NOMO-1 treated with dmso at 0.1 percent for 144 hours (cell line): ENCODE measurements at regions not wholly inside any gene's neighbourhood (a gene's known extent, or its start where the extent isn't known, plus 50 kb on each side); places are given as distances from the start of the nearest gene placed in this dataset.
A peak's percentile ranks its signal among the peaks of the same experiment; 100 is the strongest.

Experiments used
- DNase-seq: peaks from one replicate; lab custom pipeline; 2025; ENCODE audit not compliant: unreplicated experiment; lab: John Stamatoyannopoulos, UW

GRCh38 chr11:80214413-80214812 lies 773.6 kb upstream of the TENM4 start:
- DNase-seq, result no peak

- no peak for DNase-seq
Measured at GRCh38 chr11:80211673-80212072, 770.8 kb upstream of the TENM4 start.

GRCh38 chr11:80204021-80204420 lies 763.2 kb upstream of the TENM4 start:
- no peak for DNase-seq

- DNase-seq, result no peak
Measured at GRCh38 chr11:80196932-80197554, 756.2 kb upstream of the TENM4 start.

- DNase-seq, result no peak
Measured at GRCh38 chr11:80196041-80196440, 755.2 kb upstream of the TENM4 start.

GRCh38 chr11:80194625-80195024 lies 753.8 kb upstream of the TENM4 start:
- DNase-seq, result no peak

- no peak for DNase-seq
Measured at GRCh38 chr11:80194016-80194415, 753.2 kb upstream of the TENM4 start.

GRCh38 chr11:80188076-80188627 lies 747.3 kb upstream of the TENM4 start:
- DNase-seq, result no peak

GRCh38 chr11:80186692-80187091 lies 745.9 kb upstream of the TENM4 start:
- DNase-seq, result no peak

GRCh38 chr11:80182901-80183300 lies 742.1 kb upstream of the TENM4 start:
- no peak for DNase-seq

- no peak for DNase-seq
Measured at GRCh38 chr11:80173371-80174136, 732.7 kb upstream of the TENM4 start.

- no peak for DNase-seq
Measured at GRCh38 chr11:80168796-80169195, 728.0 kb upstream of the TENM4 start.

GRCh38 chr11:80167766-80168165 lies 726.9 kb upstream of the TENM4 start:
- DNase-seq, result peak; percentile 76

GRCh38 chr11:80165744-80166143 lies 724.9 kb upstream of the TENM4 start:
- no peak for DNase-seq

- no peak for DNase-seq
Measured at GRCh38 chr11:80163441-80163840, 722.6 kb upstream of the TENM4 start.

GRCh38 chr11:80163011-80163410 lies 722.2 kb upstream of the TENM4 start:
- DNase-seq, result no peak

- DNase-seq, result no peak
Measured at GRCh38 chr11:80162387-80162786, 721.6 kb upstream of the TENM4 start.

- no peak for DNase-seq
Measured at GRCh38 chr11:80157447-80157846, 716.6 kb upstream of the TENM4 start.

GRCh38 chr11:80156062-80156461 lies 715.2 kb upstream of the TENM4 start:
- no peak for DNase-seq

- DNase-seq, result no peak
Measured at GRCh38 chr11:80155412-80156017, 714.7 kb upstream of the TENM4 start.

GRCh38 chr11:80146232-80146631 lies 705.4 kb upstream of the TENM4 start:
- DNase-seq, result no peak
